ENCODE measurements at regions not wholly inside any gene's neighbourhood (a gene's known extent, or its start where the extent isn't known, plus 50 kb on each side); places are given as distances from the start of the nearest gene placed in this dataset.

- TF ChIP-seq CTCF (IDR thresholded peaks at IDR 0.05) (no peak), POLR2A (IDR thresholded peaks at IDR 0.05) (no peak)
Observed at GRCh38 chr14:82830596-82830995, 1296.9 kb upstream of the SEL1L start.

All from vagina (tissue), 2 donors.